HL-60/S4 treated with phorbol 12-myristate 13-acetate at 8.2 ng/mL for 4 days and 3 days (cell line): ENCODE measurements at regions not wholly inside any gene's neighbourhood (a gene's known extent, or its start where the extent isn't known, plus 50 kb on each side); places are given as distances from the start of the nearest gene placed in this dataset.

Experiments
- in situ Hi-C: fragments of 300-500 bp; cut with MboI; formaldehyde crosslinking; loops from 2 replicates; pipeline ENCODE4 v1.15.0; 2022; ENCODE audit warnings: low sequenced_read_pairs

GRCh38 chr2:43039376-43040080, 186.9 kb downstream of the ZFP36L2 start:
- in situ Hi-C loops: no loop called here

GRCh38 chr2:43038696-43039094, 187.7 kb downstream of the ZFP36L2 start:
- in situ Hi-C loops: no loop called here

GRCh38 chr2:43038034-43038695, 188.2 kb downstream of the ZFP36L2 start:
- in situ Hi-C loops: no loop called here

- in situ Hi-C loops: no loop called here
Observed at GRCh38 chr2:43035922-43036321, 190.5 kb downstream of the ZFP36L2 start.

GRCh38 chr2:43034921-43035320, 191.5 kb downstream of the ZFP36L2 start:
- in situ Hi-C loops: no loop called here

GRCh38 chr2:43034242-43034619, 192.2 kb downstream of the ZFP36L2 start:
- in situ Hi-C loops: no loop called here

GRCh38 chr2:43033466-43034241, 192.8 kb downstream of the ZFP36L2 start:
- in situ Hi-C loops: no loop called here

GRCh38 chr2:43033016-43033270, 193.5 kb downstream of the ZFP36L2 start:
- in situ Hi-C loops: no loop called here

GRCh38 chr2:43032213-43033015, 194.0 kb downstream of the ZFP36L2 start:
- in situ Hi-C loops: no loop called here

- in situ Hi-C loops: no loop called here
Observed at GRCh38 chr2:43031471-43032212, 194.8 kb downstream of the ZFP36L2 start.

- in situ Hi-C loops: no loop called here
Observed at GRCh38 chr2:43030551-43031307, 195.7 kb downstream of the ZFP36L2 start.

GRCh38 chr2:43029186-43029585, 197.2 kb downstream of the ZFP36L2 start:
- in situ Hi-C loops: no loop called here

- in situ Hi-C loops: no loop called here
Observed at GRCh38 chr2:43028188-43028587, 198.2 kb downstream of the ZFP36L2 start.

- in situ Hi-C loops: no loop called here
Observed at GRCh38 chr2:43027097-43027873, 199.1 kb downstream of the ZFP36L2 start.

GRCh38 chr2:43026426-43027096, 199.8 kb downstream of the ZFP36L2 start:
- in situ Hi-C loops: no loop called here

- in situ Hi-C loops: no loop called here
Observed at GRCh38 chr2:43025709-43026295, 200.6 kb downstream of the ZFP36L2 start.

GRCh38 chr2:43024515-43025011, 201.8 kb downstream of the ZFP36L2 start:
- in situ Hi-C loops: no loop called here
